ENCODE measurements at regions not wholly inside any gene's neighbourhood (a gene's known extent, or its start where the extent isn't known, plus 50 kb on each side); places are given as distances from the start of the nearest gene placed in this dataset.

GRCh38 chr10:107914450-107915214 is 750.1 kb upstream of the SORCS1 start:
- DNase-seq (ENCODE audit: low spot score), result peak; percentile 72

GRCh38 chr10:107913317-107914294 is 749.1 kb upstream of the SORCS1 start:
- DNase-seq (ENCODE audit: low spot score), result no peak

GRCh38 chr10:107901076-107901475 is 736.6 kb upstream of the SORCS1 start:
- DNase-seq (ENCODE audit: low spot score), result no peak

- DNase-seq (ENCODE audit: low spot score), result no peak
These were observed 735.6 kb upstream of the SORCS1 start for GRCh38 chr10:107900131-107900530.

GRCh38 chr10:107899502-107900062 is 735.1 kb upstream of the SORCS1 start:
- DNase-seq (ENCODE audit: low spot score), result no peak

- no peak for DNase-seq (ENCODE audit: low spot score)
These were observed 734.6 kb upstream of the SORCS1 start for GRCh38 chr10:107899075-107899474.

- no peak for DNase-seq (ENCODE audit: low spot score)
These were observed 733.9 kb upstream of the SORCS1 start for GRCh38 chr10:107898392-107898791.

- no peak for DNase-seq (ENCODE audit: low spot score)
These were observed 730.0 kb upstream of the SORCS1 start for GRCh38 chr10:107894516-107894915.

GRCh38 chr10:107889105-107889504 is 724.6 kb upstream of the SORCS1 start:
- no peak for DNase-seq (ENCODE audit: low spot score)

- no peak for DNase-seq (ENCODE audit: low spot score)
These were observed 715.7 kb upstream of the SORCS1 start for GRCh38 chr10:107880185-107880584.

GRCh38 chr10:107873007-107873406 is 708.5 kb upstream of the SORCS1 start:
- DNase-seq (ENCODE audit: low spot score), result no peak

- DNase-seq (ENCODE audit: low spot score), result no peak
These were observed 701.2 kb upstream of the SORCS1 start for GRCh38 chr10:107865691-107866090.

GRCh38 chr10:107859065-107859464 is 694.6 kb upstream of the SORCS1 start:
- no peak for DNase-seq (ENCODE audit: low spot score)

GRCh38 chr10:107856047-107856315 is 691.5 kb upstream of the SORCS1 start:
- no peak for DNase-seq (ENCODE audit: low spot score)

- DNase-seq (ENCODE audit: low spot score), result no peak
These were observed 691.0 kb upstream of the SORCS1 start for GRCh38 chr10:107855301-107856046.

GRCh38 chr10:107848726-107849360 is 684.3 kb upstream of the SORCS1 start:
- no peak for DNase-seq (ENCODE audit: low spot score)

GRCh38 chr10:107847620-107848019 is 683.1 kb upstream of the SORCS1 start:
- DNase-seq (ENCODE audit: low spot score), result no peak

- DNase-seq (ENCODE audit: low spot score), result no peak
These were observed 670.2 kb upstream of the SORCS1 start for GRCh38 chr10:107834706-107835105.

- DNase-seq (ENCODE audit: low spot score), result no peak
These were observed 667.3 kb upstream of the SORCS1 start for GRCh38 chr10:107831772-107832171.

GRCh38 chr10:107829161-107829560 is 664.7 kb upstream of the SORCS1 start:
- no peak for DNase-seq (ENCODE audit: low spot score)

GRCh38 chr10:107826171-107826570 is 661.7 kb upstream of the SORCS1 start:
- DNase-seq (ENCODE audit: low spot score), result no peak

Measured in ecto neural progenitor cell (in vitro differentiated cells).